HL-60 (cell line): ENCODE measurements at regions not wholly inside any gene's neighbourhood (a gene's known extent, or its start where the extent isn't known, plus 50 kb on each side); places are given as distances from the start of the nearest gene placed in this dataset.

ENCODE experiments used
- GABPA ChIP-seq: IDR thresholded peaks from 2 replicates; pipeline ENCODE4 v1.6.1; 2012; ENCODE audit warnings: low read depth
- POLR2AphosphoS5 ChIP-seq: IDR thresholded peaks from 2 replicates; pipeline ENCODE4 v1.6.1; 2012; ENCODE audit warnings: low read depth
- REST ChIP-seq: IDR thresholded peaks from 2 replicates; pipeline ENCODE4 v1.6.1; 2012; ENCODE audit warnings: low read depth; ENCODE audit not compliant: insufficient replicate concordance
- SPI1 ChIP-seq: IDR thresholded peaks from 2 replicates; pipeline ENCODE4 v1.6.1; 2012; ENCODE audit warnings: low read depth, mild to moderate bottlenecking, borderline replicate concordance
- TF ChIP-seq, protein P1 (sequence below): IDR thresholded peaks from one replicate; pipeline ENCODE4 v1.5.1; 2011; ENCODE audit warnings: low read length, control low read depth, inconsistent platforms; ENCODE audit not compliant: insufficient read depth

- TF ChIP-seq, protein P1, sequence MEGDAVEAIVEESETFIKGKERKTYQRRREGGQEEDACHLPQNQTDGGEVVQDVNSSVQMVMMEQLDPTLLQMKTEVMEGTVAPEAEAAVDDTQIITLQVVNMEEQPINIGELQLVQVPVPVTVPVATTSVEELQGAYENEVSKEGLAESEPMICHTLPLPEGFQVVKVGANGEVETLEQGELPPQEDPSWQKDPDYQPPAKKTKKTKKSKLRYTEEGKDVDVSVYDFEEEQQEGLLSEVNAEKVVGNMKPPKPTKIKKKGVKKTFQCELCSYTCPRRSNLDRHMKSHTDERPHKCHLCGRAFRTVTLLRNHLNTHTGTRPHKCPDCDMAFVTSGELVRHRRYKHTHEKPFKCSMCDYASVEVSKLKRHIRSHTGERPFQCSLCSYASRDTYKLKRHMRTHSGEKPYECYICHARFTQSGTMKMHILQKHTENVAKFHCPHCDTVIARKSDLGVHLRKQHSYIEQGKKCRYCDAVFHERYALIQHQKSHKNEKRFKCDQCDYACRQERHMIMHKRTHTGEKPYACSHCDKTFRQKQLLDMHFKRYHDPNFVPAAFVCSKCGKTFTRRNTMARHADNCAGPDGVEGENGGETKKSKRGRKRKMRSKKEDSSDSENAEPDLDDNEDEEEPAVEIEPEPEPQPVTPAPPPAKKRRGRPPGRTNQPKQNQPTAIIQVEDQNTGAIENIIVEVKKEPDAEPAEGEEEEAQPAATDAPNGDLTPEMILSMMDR, result no peak
- TF ChIP-seq POLR2AphosphoS5 (no peak), SPI1 (no peak), REST (no peak), GABPA (no peak)
Measured at GRCh38 chr6:7050004-7050403, 57.8 kb upstream of the RREB1 start.
